GM12865 (cell line): ENCODE measurements at regions not wholly inside any gene's neighbourhood (a gene's known extent, or its start where the extent isn't known, plus 50 kb on each side); places are given as distances from the start of the nearest gene placed in this dataset.

Experiments used
- DNase-seq: peaks from one replicate; pipeline ENCODE4 v3.0.0; 2010; ENCODE audit warnings: low read depth
- H3K4me3 ChIP-seq: 2 replicates; pipeline ENCODE4 v1.5.1; 2011; ENCODE audit warnings: mild to moderate bottlenecking, low read depth, low read length, control low read depth
- TF ChIP-seq, protein P1 (sequence below): IDR thresholded peaks from 2 replicates; pipeline ENCODE4 v1.5.1; 2011; ENCODE audit warnings: low read length, control low read depth, low read depth, inconsistent platforms; ENCODE audit not compliant: insufficient read depth; ENCODE audit errors: missing control alignments

DNA sequence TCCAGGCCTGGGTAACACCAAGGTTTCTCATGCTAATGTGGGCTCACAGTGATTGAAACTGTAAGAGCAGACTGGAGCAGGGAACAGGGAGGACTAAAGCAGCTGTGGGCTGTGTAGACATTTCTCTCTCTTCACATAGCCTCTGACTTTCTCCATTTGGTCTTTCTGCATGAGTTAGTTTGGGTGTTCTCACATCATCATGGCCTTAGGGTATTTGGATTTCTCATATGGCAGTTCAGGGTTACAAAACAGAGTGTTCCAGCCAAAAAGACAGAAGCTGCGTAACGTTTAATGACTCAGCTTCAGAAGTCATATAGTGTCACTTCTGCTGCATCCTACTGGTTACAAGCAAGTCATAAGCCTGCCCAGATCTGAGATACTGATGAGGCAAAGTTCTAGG, 52.0 kb upstream of the OSBPL8 start:
- DNase-seq = no peak
- TF ChIP-seq, protein P1, sequence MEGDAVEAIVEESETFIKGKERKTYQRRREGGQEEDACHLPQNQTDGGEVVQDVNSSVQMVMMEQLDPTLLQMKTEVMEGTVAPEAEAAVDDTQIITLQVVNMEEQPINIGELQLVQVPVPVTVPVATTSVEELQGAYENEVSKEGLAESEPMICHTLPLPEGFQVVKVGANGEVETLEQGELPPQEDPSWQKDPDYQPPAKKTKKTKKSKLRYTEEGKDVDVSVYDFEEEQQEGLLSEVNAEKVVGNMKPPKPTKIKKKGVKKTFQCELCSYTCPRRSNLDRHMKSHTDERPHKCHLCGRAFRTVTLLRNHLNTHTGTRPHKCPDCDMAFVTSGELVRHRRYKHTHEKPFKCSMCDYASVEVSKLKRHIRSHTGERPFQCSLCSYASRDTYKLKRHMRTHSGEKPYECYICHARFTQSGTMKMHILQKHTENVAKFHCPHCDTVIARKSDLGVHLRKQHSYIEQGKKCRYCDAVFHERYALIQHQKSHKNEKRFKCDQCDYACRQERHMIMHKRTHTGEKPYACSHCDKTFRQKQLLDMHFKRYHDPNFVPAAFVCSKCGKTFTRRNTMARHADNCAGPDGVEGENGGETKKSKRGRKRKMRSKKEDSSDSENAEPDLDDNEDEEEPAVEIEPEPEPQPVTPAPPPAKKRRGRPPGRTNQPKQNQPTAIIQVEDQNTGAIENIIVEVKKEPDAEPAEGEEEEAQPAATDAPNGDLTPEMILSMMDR = no peak
- no peak overlapping the region for H3K4me3 ChIP-seq

DNA sequence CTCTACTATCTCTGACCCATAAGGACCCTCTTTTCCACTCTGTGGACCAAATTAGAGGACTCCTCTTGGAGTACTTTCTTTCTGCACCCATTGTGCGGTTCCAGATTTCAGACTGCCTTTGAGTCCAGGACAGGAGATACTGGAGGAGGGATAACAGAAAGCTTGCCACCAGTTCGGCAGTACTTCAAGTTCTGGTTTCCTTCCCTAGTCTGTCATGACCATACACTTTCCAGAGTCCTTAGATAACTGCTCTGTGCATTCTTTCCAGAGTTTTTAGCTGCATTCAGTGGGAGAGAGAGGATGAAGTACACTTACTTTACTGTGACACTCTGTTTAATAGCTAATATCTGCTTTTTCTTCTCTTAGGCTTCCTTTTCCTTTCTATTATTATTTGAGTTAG, 54.8 kb upstream of the OSBPL8 start:
- H3K4me3 ChIP-seq = no peak overlapping the region
- TF ChIP-seq, protein P1 = no peak
- no peak for DNase-seq

DNA sequence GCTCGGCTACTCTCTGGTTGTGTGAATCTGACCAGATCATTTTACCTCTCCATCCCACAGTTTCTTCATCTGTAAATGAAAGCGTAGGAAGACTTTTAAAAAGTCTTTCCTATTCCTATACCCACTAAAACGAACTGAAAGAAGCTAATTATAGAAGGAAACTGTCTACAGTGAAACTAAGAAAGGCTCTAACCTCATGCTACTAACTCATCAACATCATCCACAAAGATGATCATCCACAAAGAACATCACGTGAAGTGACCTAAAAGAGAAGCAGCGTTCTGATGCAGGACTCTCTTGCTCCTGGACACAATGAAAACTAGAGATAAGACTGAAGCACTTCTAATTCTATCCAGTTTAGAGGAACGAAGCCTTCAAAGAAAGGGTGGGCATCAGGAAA, 58.5 kb upstream of the OSBPL8 start:
- no peak overlapping the region for H3K4me3 ChIP-seq
- no peak for DNase-seq
- TF ChIP-seq, protein P1 = no peak

DNA sequence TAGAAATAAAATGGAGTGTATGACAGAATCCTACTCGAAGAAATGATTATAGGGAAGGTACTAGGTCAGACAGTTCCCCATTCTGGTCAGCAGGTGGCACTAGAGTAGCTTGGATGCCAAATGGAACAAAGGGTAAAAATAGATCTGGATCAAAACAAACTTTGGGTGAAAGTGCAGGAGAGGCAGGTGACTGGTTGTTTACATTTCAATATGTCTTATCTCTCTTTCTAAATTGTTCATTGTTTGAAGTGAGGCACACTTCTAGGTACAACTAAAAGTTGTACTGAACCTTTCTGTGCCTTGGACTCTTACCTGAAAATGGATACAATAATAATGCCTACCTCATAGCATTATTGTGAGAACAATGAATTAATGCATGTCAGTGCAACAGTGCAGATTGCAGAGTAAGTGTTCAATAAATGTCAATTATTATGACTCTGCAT, 62.0 kb upstream of the OSBPL8 start:
- H3K4me3 ChIP-seq = no peak overlapping the region
- peak; percentile 71 for DNase-seq
- TF ChIP-seq, protein P1 = peak; percentile 89

- no peak overlapping the region for H3K4me3 ChIP-seq
- TF ChIP-seq, protein P1 = no peak
- DNase-seq = no peak
Measured at GRCh38 chr12:76622351-76622750, 62.8 kb upstream of the OSBPL8 start.

DNA sequence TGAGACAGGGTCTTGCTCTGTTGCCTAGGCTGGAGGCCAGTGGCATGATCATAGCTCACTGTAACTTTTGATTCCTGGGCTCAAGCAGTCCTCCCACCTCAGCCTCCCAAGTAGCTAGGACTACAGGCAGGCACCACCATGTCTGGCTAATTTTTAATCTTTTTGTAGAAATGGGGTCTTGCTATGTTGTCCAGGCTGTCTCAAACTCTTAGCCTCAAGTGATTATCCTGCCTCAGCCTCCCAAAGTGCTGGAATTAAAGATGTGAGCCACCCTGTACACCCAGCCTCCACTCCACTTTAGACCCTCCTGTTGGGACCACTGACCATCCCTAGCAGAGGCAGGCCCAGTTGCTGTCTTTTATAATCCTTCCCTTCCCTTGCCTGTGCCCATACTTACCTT, 63.3 kb upstream of the OSBPL8 start:
- no peak for DNase-seq
- TF ChIP-seq, protein P1 = no peak
- no peak overlapping the region for H3K4me3 ChIP-seq

GRCh38 chr12:76623931-76624330, 64.4 kb upstream of the OSBPL8 start:
- no peak for DNase-seq

More at GRCh38 chr12:76623931-76624330, 64.4 kb upstream of the OSBPL8 start:
- TF ChIP-seq, protein P1 = no peak
- H3K4me3 ChIP-seq = no peak overlapping the region
